Esophagus squamous epithelium (tissue), 4 donors: ENCODE measurements at regions not wholly inside any gene's neighbourhood (a gene's known extent, or its start where the extent isn't known, plus 50 kb on each side); places are given as distances from the start of the nearest gene placed in this dataset.

Source experiments
- POLR2A ChIP-seq, 4 donors: fragments of 450-650 bp; IDR thresholded peaks; one replicate each; pipeline ENCODE4 v1.6.1; 2017; ENCODE audit warnings: antibody characterized with exemption in 4 of 4, mild to moderate bottlenecking in 4 of 4, moderate library complexity in 3 of 4
- TF ChIP-seq, protein P1 (sequence below), 6 experiments: fragments of 450-650 bp in 4 of 6; fragments of 200-600 bp in 2 of 6; sonication (generic) in 2 of 6; IDR thresholded peaks; one replicate each; pipeline ENCODE4 v1.5.1; 2016 to 2019; ENCODE audit warnings: antibody characterized with exemption in 6 of 6, mild to moderate bottlenecking in 4 of 6, moderate library complexity in 4 of 6

DNA sequence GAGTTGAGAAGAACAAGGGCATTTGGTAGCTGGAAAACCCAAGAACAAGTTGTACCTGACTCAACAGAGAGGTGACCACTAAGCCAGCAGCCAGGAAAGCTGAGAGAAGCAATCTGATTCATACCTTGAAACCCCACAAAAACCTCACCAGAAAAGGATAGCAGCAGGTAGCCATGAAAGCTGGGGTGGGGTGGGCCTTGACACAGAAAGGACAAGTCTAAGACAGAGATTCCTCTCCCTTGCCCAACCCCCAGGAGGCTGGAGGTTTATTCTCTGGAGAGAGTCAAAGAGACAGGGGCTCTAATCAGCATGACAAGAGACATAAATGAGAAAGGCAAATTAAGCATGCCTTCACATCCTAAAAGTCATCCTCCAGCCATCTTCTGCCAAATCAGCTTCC lies 151.7 kb upstream of the DST start:
- TF ChIP-seq POLR2A (IDR thresholded peaks at IDR 0.05) = no peak
- TF ChIP-seq, protein P1, sequence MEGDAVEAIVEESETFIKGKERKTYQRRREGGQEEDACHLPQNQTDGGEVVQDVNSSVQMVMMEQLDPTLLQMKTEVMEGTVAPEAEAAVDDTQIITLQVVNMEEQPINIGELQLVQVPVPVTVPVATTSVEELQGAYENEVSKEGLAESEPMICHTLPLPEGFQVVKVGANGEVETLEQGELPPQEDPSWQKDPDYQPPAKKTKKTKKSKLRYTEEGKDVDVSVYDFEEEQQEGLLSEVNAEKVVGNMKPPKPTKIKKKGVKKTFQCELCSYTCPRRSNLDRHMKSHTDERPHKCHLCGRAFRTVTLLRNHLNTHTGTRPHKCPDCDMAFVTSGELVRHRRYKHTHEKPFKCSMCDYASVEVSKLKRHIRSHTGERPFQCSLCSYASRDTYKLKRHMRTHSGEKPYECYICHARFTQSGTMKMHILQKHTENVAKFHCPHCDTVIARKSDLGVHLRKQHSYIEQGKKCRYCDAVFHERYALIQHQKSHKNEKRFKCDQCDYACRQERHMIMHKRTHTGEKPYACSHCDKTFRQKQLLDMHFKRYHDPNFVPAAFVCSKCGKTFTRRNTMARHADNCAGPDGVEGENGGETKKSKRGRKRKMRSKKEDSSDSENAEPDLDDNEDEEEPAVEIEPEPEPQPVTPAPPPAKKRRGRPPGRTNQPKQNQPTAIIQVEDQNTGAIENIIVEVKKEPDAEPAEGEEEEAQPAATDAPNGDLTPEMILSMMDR (IDR thresholded peaks at IDR 0.05) = no peak
